ENCODE measurements at regions not wholly inside any gene's neighbourhood (a gene's known extent, or its start where the extent isn't known, plus 50 kb on each side); places are given as distances from the start of the nearest gene placed in this dataset.

- TF ChIP-seq CTCF (IDR thresholded peaks at IDR 0.05; ENCODE audit: borderline replicate concordance, insufficient read depth, low read depth, low read length) = no peak
These were observed 64.1 kb upstream of the RPS6KA2 start for GRCh38 chr6:166691199-166691598.

DNA sequence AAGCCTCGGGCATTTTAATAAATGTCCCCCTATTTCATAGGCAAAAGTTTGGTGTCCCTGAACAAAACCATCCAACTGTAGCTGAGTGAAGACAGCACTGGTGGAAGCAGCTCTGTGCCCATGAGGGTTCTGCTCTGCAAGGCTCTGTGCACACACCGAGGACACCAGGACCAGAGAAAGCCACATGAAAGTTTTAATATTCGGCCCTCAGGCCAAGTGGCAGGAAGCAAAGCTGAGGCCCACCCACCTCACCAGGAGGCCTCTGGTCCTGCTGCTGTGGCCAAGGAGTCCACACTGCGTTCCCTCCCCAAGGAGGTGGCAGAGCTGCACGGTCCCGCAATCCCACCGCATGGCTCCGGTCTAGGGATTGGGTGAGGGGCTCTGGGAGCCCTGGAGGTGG lies 62.6 kb upstream of the RPS6KA2 start:
- TF ChIP-seq CTCF (IDR thresholded peaks at IDR 0.05; ENCODE audit: borderline replicate concordance, insufficient read depth, low read depth, low read length) = no peak
- no peak overlapping the region for H3K4me3 ChIP-seq (ENCODE audit: low read depth, low read length)

More at GRCh38 chr6:166691199-166691598, 64.1 kb upstream of the RPS6KA2 start:
- no peak overlapping the region for H3K4me3 ChIP-seq (ENCODE audit: low read depth, low read length)

GRCh38 chr6:166688901-166689300 lies 61.9 kb upstream of the RPS6KA2 start:
- no peak overlapping the region for H3K4me3 ChIP-seq (ENCODE audit: low read depth, low read length)
- no peak for TF ChIP-seq CTCF (IDR thresholded peaks at IDR 0.05; ENCODE audit: borderline replicate concordance, insufficient read depth, low read depth, low read length)

GRCh38 chr6:166687879-166688205 lies 60.8 kb upstream of the RPS6KA2 start:
- H3K4me3 ChIP-seq (ENCODE audit: low read depth, low read length) = no peak overlapping the region
- no peak for TF ChIP-seq CTCF (IDR thresholded peaks at IDR 0.05; ENCODE audit: borderline replicate concordance, insufficient read depth, low read depth, low read length)

DNA sequence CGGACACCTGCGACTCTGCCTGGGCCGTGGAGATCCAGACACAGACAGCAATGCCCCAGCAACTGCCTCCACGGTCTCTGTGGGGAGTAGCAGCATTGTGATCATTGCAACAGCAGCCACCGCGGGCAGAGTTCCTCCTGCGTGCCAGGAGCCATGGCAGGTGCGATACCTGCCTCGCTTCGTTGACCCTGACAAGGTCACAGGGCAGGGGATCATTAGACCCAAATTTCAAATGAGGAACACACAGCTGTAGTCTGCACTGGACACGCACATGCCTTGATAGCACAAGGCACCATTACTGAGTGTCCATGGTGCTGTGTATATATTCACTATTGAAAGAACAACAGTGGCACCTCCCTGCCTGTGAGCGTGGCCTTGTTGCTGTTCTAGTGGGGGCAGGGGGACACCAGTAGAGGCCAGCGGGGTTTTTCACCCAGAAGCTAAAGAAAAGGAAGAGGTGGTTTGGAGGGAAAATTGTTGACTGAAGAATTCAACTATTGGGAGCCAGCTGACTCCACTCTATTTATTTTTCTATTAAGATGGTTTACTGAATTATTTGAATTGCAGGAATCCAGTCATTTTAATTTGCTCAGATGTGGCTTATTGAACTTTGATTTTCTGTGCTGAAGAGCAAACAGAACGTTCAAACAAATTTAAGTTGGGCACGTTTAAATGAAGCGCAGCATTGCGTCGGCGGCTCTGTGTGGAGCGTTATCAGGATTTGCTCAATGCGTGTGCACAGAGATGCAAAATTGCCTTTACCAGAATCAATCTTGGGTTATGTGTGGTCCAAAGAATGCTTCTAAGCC lies 60.2 kb upstream of the RPS6KA2 start:
- no peak for TF ChIP-seq CTCF (IDR thresholded peaks at IDR 0.05; ENCODE audit: borderline replicate concordance, insufficient read depth, low read depth, low read length)
- no peak overlapping the region for H3K4me3 ChIP-seq (ENCODE audit: low read depth, low read length)

- no peak overlapping the region for H3K4me3 ChIP-seq (ENCODE audit: low read depth, low read length)
- TF ChIP-seq CTCF (IDR thresholded peaks at IDR 0.05; ENCODE audit: borderline replicate concordance, insufficient read depth, low read depth, low read length) = no peak
These were observed 59.3 kb upstream of the RPS6KA2 start for GRCh38 chr6:166686317-166686716.

DNA sequence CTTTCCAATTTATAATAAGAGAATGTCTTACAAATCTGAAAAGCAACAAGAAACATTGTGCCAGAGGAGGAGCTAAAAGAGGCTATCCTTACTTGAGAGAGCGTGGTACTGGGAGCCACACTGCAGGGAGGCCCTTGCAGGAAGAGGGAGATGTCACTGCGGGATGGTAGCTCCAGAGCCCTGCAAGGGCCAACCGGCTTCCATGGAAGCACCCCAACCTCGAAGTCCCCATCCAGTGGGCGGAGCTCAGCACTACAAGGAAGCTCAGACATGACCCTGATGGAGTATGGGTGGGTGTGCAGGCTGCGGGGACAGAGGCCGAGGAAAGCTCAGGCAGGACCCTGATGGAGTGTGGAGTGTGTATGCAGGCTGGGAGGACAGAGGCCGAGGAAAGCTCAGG lies 57.8 kb upstream of the RPS6KA2 start:
- no peak overlapping the region for H3K4me3 ChIP-seq (ENCODE audit: low read depth, low read length)
- no peak for TF ChIP-seq CTCF (IDR thresholded peaks at IDR 0.05; ENCODE audit: borderline replicate concordance, insufficient read depth, low read depth, low read length)
